Stimulated activated CD4-positive, alpha-beta T cell treated with anti-CD3 and anti-CD28 coated beads, Interleukin-15, amount 100 ng/mL, for 48 hours (primary cell): ENCODE measurements at regions not wholly inside any gene's neighbourhood (a gene's known extent, or its start where the extent isn't known, plus 50 kb on each side); places are given as distances from the start of the nearest gene placed in this dataset.
"Not testable (repeated sequence)": the region's sequence is repeated elsewhere in the genome, so short reads cannot be mapped to it uniquely, and the experiment has no call there.

Source experiments
- DNase-seq, 2 donors: peaks; one replicate each; pipeline ENCODE4 v3.0.0-alpha.2; 2020; ENCODE audit warnings: low read depth in 2 of 2

DNA sequence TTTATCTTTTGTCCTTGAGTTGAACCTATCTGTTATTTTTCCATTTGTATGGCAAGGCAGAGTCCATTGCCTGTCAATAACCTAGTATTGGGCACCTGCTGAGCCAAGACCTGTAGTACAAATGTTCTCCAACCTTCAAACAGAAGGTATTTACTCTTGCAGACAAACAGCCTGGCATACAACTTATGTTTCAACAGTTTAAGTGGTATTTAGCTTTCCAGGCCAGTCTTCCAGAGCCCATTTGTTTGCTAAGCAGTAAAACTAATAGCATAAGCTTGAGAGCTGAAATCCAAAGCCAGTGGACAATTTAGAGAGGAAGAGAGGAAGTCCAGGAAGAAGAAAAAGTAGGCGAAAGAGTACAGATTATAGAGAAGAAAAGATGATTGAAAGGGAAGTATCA lies 979.3 kb downstream of the GLUD2 start:
- no peak for DNase-seq

DNA sequence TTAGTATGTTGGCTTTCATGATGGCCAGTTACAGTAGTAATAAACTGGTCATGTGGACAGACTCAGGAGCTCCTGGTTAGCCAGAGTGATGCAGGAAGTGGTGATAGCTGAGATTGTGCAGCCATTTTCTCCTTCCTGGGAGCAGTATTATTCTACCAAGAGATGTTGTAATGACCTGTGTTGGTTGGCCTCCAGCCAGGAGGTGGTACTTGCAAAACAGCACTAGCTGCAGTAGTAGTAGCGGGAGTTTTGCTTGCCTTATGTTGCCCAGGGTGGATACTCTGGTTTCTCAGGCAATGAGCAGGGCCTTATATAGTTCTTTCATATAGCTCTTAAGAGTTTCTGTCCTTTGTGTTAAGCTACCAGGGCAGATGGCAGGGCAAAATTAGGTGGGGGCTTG lies 998.8 kb downstream of the GLUD2 start:
- DNase-seq, result no peak

DNA sequence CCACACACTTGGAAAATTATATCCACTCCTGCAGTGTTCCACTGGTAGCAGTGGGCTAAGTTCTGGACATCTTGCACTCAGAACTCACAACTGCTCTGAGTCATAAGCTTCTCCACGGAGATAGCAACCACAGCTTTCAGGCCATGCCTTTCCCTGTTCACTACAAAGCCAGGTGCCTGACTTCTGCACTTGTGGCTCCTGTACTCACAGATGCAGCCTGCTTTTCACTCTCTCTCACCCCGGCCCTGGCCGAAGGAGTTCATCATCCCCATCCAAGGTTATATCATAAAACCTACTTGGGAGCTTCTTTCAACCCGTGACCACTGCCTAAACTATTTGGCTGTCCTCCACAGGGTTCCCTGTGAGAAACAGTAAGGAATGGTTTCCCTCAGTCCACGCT lies 999.4 kb downstream of the GLUD2 start:
- no peak for DNase-seq

DNA sequence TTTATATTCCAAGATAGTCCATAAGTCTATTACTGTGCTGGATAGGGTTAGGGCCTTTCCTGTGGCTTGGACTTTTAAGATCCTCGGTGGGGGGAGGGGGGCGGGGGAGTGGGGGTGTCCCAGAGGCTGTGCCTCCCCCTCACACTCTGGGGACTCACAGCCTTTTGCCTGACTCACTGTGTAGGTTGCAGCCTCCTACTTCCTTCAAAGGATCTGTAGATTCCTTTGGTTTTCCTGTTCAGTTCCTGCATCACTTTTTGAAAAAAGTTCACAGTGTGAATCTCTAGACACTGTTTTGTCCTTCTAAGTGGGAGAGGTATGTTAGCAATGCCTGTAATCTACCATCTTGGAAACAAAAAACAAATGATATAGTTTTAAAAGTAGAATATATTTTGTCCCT lies 999.9 kb downstream of the GLUD2 start:
- no peak for DNase-seq

DNA sequence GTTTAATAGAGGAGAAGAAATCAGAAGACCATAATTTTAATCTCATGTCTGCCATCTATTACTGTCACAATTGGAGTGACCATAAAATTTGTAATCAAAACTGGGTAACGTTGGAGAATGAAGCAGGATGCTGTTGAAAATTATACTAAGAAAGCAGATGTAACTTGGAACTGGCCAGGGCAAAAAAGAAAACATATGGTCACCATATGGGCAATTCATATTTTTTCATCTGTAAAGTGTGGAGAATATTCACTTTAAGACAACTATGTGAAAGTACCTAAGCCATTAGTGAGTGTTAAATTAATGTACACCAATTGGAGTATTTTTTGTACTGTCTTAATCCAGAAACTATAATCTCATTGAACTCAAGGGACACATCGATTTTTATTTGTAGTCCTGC lies 1008.0 kb downstream of the GLUD2 start:
- DNase-seq, result no peak

DNA sequence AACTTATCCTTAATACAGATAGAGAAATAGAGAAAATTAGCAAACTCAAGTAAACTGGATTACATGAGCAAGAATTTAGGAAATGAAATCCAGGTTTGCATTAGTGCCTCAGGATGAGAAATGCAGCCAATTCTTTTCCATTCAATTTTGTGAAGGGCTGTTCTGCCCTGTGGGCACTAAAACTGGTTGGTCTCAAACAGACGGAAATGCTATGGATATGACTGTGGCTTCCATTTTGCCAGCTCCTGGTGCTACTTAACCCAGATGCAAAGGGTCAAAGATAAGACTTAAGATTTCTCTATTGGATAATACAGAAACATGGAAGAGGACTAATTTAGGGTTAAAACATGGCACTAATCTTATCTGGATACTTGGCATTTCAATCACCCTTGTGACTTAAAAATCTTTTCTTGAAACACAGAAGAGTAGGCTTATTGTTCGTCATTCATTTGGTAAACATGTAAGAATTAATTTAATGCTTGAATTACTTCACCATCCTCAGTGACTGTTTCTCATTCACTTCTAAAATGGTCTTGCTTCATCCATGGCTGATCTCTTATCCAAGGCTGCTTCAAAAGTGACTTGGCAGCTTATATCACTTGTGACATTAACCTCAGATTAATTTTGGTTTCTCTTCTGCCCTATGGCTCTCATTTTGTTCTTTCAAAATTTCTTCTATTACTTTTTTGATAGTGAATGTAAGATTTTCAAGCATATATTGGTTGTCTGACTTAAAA lies 1008.7 kb downstream of the GLUD2 start:
- DNase-seq, result no peak

DNA sequence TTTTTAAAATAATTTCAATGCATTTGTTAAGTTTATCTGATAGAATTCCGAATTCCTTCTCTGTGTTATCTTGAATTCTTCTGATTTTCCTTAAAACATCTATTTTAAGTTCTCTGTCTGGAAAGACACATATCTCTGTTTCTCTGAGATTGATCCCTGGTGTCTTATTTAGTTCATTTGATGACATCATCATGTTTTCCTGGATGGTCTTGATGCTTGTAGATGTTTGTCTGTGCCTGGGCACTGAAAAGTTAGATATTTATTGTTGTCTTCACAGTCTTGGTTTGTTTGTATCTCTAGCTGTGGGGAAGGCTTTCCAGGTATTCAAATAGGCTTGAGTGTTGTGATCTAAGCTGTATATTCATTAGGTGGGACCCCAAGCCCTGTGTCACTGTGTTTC lies 1028.8 kb downstream of the GLUD2 start:
- no peak for DNase-seq

DNA sequence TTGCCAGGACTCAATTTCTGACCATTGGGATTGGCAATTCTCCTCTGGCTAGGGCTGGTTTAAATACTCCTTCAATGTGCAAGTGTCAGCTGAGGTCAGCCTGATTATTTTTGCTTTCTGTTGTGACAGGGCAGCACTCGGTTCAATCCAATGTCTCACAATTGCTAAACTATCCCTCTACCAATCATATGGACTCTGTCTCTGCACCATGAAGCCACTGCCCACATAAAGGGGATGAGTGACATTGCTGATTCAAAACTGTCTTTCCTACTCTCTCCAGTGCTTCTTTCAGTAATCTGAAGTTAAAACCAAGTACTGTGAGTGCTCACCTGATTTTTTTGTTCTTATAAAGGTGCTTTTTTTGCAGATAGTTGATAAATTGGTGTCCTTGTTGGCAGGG lies 1030.7 kb downstream of the GLUD2 start:
- no peak for DNase-seq

DNA sequence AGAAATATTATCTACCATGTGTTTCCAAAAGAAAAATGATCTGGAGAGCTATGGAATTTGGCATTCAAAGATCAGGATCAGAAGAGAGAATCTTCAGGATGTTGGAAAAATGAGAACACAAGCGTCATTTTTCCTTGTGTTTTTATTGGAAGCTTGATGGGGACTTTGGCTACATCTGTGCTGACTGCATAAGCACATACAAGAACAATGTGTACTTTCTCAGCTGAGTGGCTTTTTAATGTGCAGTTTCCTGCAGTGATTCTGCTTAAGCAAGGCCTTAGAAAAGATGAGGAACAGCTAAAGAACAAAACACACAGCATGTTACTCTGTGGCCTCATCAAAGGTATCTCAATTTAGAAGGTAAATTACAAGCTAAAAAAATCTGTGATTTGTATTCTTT lies 1039.9 kb downstream of the GLUD2 start:
- no peak for DNase-seq

DNA sequence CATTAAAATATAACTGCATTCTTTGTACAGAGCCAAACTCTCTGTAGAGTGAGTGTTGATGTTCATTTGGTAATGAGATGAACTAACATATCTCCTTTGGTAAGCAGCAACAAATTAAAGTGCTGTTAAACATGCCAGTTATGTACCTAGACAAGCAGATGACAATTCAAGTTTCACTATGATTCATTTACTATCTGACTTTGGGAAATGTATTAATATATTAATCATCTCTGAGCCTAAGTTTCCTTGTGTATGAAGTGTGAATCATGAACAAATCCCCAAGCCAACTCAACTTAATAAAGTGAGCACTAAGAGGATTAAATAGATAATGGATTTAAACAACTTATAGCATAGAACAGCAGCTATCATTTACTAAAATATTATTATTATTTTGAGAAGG lies 1044.2 kb downstream of the GLUD2 start:
- no peak for DNase-seq

DNA sequence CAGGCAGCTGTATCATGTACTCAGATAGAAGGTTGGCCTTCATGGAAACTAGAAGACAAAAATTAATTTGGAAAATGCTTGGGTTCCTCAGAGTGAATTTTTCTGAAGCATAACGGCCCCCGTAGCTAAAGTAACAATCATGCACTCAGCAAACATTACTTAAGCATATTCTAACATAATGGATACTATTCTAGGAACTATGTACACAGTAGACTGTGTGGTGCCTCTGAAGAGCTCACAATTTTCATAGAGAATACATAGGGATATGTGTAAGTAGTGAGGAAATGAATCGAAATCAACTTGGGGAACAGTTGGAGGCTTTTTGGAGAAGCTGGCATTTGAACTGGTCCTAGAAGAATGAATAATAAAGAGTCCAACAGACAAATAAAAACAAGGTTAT lies 1045.0 kb downstream of the GLUD2 start:
- DNase-seq, result no peak

DNA sequence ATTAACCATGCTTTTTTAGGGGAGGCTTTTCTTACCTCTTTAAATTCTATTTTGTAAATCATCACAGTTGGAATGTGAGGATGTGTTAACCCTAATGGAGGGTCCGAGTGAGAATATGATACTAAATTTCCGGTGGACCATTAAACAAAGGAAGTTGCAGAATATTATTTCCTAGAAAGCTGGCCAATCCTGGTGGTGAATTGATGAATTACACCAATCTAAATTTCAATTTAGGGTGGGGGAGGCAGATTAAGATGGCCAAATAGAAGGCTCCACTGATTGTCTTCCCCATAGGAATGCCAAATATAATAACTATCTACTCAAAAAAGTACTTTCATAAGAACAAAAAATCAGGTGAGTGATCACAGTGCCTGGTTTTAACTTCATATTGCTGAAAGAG lies 1045.6 kb downstream of the GLUD2 start:
- no peak for DNase-seq

DNA sequence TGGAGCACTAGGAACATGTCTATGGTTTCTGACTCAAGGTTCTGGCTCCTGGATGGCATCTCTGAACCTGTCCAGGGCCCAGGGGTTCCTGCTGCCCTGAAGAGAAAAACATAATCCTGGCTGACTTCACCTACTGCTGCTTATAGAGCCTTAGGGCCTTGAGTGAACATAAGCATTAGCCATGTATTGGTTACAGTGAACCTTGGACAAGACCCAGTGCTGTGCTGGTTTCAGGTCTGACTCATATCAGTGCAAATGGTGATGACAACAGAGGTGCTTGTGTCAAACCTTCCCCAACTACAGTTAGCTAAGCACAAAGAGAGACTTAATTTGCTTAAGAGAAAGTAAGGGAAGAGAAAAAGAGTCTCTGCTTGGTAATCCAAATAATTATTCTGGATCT lies 1047.2 kb downstream of the GLUD2 start:
- no peak for DNase-seq

DNA sequence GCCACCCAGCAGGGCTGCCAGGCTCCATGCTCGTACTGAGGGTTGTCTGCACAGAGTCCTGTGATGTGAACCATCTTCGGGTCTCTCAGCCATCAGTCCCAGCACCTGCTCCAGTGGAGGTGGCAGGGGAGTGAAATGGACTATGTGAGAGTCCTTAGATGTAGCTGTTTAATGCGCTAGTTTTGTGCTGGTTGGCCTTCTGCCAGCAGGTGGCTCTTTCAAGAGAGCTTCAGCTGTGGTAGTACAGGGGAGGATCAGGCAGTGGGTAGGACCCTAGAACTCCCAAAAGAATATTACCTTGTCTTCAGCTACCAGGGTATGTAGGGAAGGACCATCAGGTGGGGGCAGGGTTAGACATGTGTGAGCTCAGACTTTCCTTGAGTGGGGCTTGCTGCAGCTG lies 1066.0 kb downstream of the GLUD2 start:
- DNase-seq, result no peak

DNA sequence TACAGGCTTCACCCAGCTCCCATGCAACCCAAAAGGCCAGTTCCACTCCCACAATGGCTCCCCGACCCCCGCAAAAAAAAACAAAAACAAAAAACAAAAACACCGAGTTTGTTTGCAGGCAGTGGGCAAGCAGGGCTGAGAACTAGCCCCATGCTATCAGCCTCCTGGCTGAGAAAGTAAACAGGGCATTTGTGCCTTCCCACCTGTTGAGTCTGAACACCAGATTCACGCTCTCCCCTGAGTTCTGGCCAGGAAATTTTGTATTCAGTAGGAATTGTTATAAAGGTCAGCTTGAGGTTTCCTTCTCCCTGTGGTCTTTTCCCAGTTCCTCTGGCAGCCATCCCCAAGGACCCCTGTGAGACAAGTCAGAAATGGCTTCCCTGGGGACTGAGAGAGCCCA lies 1066.5 kb downstream of the GLUD2 start:
- DNase-seq, result no peak

DNA sequence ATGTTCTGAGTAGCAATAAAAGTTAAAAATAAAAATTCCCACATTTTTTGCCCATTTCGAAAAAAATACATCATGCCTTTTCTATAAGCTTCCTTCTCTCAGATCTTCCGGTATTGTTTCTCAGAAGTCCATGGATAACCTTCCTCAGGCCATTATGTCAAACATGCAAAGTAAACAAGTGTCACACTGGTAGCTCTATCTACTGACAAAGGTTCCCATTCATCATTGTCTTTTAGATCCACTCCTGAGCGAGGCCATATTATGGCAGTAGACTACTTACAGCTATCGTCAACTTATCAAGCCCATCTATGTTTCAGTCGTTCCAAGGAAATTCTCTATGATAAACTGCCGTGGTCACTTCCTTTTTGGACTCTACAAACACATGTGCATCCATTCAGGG lies 1068.2 kb downstream of the GLUD2 start:
- DNase-seq, result no peak

DNA sequence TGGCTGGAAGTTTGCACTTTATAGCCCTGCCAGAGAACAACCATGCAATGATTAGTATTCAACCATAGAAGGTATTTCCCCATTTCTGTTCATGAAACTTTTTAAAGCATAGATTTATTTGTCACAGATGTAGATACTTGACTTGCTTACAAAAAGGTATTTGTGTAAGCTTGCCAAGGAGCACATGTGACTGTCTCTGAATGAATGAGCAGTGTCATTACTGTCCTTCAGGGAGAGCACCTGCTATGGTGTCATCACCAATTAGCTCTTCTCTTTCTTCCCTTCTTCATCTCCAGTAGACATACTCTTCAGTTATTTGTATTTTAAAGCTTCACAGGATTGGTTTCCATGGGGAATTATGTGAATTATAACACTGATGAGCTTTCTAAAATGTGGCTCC lies 1064.7 kb upstream of the GRIA3 start:
- no peak for DNase-seq

DNA sequence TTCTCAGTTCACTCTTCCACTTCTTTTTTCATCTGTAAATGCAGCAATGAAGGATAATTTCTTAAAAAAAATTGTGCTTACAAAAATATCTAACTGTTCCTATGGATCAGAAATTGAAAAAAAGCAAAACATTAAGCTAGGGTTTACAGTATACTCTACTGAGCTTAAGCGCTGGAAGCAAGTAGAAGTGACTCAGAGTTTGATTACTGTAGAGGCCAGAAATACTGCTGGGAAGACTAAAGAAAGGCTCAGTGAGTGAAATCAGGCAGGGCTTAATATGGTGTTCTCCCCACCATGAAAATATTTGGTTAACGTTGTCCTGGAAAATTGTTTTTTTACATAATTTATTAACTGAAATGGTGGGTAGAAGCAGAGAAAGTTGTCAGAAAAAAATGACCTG lies 1061.8 kb upstream of the GRIA3 start:
- no peak for DNase-seq

DNA sequence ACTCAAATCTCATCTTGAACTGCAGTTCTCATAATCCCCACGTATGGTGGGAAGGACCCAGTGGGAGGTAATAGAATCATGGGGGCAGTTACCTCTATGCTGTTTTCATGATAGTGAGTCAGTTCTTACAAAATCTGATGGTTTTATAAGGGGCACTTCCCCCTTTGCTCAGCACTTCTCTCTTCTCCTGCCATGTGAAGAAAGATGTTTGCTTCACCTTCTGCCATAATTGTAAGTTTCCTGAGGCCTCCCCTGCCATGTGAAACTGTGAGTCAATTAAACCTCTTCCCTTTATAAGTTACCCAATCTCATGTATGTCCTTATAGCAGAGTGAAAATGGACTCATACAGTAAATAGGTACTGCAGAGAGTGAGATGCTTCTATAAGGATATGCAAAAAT lies 1050.6 kb upstream of the GRIA3 start:
- DNase-seq, result no peak

DNA sequence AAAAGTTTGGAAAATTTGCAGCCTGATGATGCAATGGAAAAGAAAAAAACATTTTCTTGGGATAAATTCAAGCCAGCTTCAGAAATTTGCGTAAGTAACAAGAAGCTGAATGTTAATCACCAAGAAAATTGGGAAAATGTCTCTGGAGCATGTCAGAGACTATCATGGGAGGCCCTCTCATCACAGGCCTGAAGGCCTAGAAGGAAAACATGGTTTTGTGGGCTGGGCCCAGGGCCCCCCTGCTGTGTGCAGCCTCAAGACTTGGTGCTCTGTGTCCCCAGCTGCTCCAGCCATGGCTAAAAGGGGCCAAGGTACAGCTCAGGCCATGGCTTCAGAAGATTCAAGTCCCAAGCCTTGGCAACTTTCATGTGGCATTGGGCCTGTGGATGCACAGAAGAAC lies 1049.8 kb upstream of the GRIA3 start:
- DNase-seq, result no peak

DNA sequence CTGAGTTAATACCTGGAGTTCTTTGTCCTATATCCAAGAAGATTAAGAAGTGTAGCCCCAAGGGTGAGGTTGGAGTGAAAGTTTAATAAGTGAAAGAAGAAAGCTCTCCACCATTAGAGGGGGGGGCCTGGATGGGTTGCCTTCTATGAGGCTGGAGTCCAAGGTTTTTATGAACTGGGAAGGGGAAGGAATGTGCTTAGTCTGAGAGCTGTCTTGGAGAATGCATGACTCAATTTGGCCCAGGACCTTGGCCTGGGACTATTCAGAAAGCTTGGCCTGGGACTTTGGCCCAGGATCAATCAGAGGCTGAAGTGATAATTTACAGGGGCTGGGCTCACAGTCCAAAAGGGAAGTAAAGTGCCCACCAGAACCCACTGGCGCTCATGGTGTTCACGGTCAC lies 1049.0 kb upstream of the GRIA3 start:
- DNase-seq, result no peak

DNA sequence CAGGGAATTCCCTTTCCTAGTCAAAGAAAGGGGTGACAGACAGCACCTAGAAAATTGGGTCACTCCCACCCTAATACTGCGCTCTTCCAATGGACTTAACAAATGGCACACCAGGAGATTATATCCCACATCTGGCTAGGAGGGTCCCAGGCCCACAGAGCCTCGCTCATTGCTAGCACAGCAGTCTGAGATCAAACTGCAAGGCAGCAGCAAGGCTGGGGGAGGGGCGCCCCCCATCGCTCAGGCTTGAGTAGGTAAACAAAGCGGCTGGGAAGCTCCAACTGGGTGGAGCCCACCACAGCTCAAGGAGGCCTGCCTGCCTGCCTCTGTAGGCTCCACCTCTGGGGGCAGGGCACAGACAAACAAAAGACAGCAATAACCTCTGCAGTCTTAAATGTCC lies 1043.9 kb upstream of the GRIA3 start:
- not testable (repeated sequence) for DNase-seq

DNA sequence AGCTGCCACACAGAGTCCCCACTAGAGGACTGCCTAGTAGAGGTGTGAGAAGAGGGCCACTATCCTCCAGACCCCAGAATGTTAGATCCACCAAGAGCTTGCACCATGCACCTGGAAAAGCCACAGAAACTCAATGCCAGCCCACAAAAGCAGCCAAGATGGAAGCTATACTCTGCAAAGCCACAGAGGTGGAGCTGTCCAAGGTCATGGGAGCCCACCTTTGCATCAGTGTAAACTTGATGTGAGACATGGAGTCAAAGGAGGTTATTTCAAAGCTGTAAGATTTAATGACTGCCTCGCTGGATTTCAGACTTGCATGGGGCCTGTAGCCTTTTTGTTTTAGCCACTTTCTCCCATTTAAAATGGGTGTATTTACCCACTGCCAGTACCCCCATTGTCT lies 1030.1 kb upstream of the GRIA3 start:
- no peak for DNase-seq

DNA sequence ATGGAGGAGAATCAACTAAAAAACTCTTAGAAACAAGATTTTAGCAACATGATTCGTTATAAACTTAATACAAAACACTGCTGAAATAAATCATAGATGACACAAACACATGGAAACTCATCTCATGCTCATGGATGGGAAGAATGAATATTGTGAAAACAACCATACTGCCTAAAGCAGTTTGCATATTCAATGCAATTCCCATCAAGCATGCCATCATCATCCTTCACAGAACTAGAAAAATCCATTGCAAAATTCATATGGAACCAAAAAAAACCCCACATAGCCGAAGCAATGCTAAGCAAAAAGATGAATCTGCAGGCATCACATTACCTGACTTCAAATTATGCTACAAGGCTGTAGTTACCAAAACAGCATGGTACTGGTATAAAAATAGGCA lies 1015.8 kb upstream of the GRIA3 start:
- no peak for DNase-seq

DNA sequence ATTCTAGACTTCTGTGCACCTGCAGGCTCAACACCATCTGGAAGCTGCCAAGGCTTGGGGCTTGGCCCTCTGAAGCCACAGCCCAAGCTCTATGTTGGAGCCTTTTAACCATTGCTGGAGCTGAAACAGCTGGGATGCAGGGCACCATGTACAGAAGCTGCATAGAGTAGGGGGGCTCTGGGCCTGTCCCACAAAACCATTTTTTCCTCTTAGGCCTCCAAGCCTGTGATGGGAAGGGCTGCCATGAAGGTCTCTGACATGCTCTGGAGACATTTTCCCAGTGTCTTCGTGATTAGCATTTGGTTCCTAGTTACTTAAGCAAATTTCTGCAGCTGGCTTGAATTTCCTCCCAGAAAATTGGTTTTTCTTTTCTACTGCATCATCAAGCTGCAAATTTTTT lies 999.3 kb upstream of the GRIA3 start:
- DNase-seq, result no peak
